ENCODE measurements at regions not wholly inside any gene's neighbourhood (a gene's known extent, or its start where the extent isn't known, plus 50 kb on each side); places are given as distances from the start of the nearest gene placed in this dataset.

GRCh38 chr2:129458436-129458835, 521.0 kb upstream of the RAB6C start:
- no peak for ATAC-seq
- H3K27ac Mint-ChIP-seq, result no peak overlapping the region
- H3K27me3 Mint-ChIP-seq, result no peaks in the 10 kb centered on the region
- H3K36me3 Mint-ChIP-seq, result no peaks in the 10 kb centered on the region
- H3K4me3 Mint-ChIP-seq, result no peak overlapping the region
- no peaks in the 10 kb centered on the region for H3K9me3 Mint-ChIP-seq
- H3K4me1 Mint-ChIP-seq, result no peaks in the 10 kb centered on the region

GRCh38 chr2:129459200-129459876, 520.1 kb upstream of the RAB6C start:
- Mint-ChIP-seq H3K4me3 (no peak overlapping the region), H3K36me3 (no peaks in the 10 kb centered on the region), H3K27ac (no peak overlapping the region), H3K4me1 (no peaks in the 10 kb centered on the region), H3K27me3 (no peaks in the 10 kb centered on the region), H3K9me3 (no peaks in the 10 kb centered on the region)
- no peak for ATAC-seq

- H3K36me3 Mint-ChIP-seq, result no peaks in the 10 kb centered on the region
- H3K9me3 Mint-ChIP-seq, result no peaks in the 10 kb centered on the region
- no peak overlapping the region for H3K4me3 Mint-ChIP-seq
- H3K27ac Mint-ChIP-seq, result no peak overlapping the region
- no peaks in the 10 kb centered on the region for H3K4me1 Mint-ChIP-seq
- ATAC-seq, result no peak
- no peaks in the 10 kb centered on the region for H3K27me3 Mint-ChIP-seq
These were observed 519.6 kb upstream of the RAB6C start for GRCh38 chr2:129459881-129460280.

- H3K9me3 Mint-ChIP-seq, result no peaks in the 10 kb centered on the region
- H3K27me3 Mint-ChIP-seq, result no peaks in the 10 kb centered on the region
- no peak overlapping the region for H3K27ac Mint-ChIP-seq
- H3K4me3 Mint-ChIP-seq, result no peak overlapping the region
- ATAC-seq, result no peak
- H3K36me3 Mint-ChIP-seq, result no peaks in the 10 kb centered on the region
- H3K4me1 Mint-ChIP-seq, result no peaks in the 10 kb centered on the region
These were observed 518.9 kb upstream of the RAB6C start for GRCh38 chr2:129460299-129461198.

- no peak overlapping the region for H3K4me3 Mint-ChIP-seq
- H3K36me3 Mint-ChIP-seq, result no peaks in the 10 kb centered on the region
- no peaks in the 10 kb centered on the region for H3K27me3 Mint-ChIP-seq
- no peak for ATAC-seq
- no peaks in the 10 kb centered on the region for H3K9me3 Mint-ChIP-seq
- no peaks in the 10 kb centered on the region for H3K4me1 Mint-ChIP-seq
- H3K27ac Mint-ChIP-seq, result no peak overlapping the region
These were observed 517.1 kb upstream of the RAB6C start for GRCh38 chr2:129462349-129462748.

DNA sequence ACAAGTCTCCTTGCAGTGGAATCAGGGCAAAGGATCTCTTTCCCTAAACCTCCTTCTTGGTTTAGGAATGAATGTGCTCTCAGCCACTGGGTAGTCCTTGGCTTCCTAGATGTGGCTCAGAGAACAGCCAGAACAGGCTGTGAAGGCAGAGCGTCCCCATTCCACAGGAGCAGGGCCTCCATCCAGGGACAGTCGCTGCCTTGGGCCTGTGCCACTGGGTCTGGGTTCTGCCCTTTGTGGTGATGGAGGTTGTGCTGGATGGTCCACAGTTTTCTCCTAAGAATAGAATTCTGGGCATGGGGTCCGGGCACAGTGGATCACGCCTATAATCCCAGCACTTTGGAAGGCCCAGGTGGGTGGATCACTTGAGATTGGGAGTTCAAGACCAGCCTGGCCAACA, 516.5 kb upstream of the RAB6C start:
- no peak overlapping the region for H3K4me3 Mint-ChIP-seq
- ATAC-seq, result no peak
- no peaks in the 10 kb centered on the region for H3K36me3 Mint-ChIP-seq
- H3K4me1 Mint-ChIP-seq, result no peaks in the 10 kb centered on the region
- H3K27ac Mint-ChIP-seq, result no peak overlapping the region
- no peaks in the 10 kb centered on the region for H3K9me3 Mint-ChIP-seq
- H3K27me3 Mint-ChIP-seq, result no peaks in the 10 kb centered on the region

DNA sequence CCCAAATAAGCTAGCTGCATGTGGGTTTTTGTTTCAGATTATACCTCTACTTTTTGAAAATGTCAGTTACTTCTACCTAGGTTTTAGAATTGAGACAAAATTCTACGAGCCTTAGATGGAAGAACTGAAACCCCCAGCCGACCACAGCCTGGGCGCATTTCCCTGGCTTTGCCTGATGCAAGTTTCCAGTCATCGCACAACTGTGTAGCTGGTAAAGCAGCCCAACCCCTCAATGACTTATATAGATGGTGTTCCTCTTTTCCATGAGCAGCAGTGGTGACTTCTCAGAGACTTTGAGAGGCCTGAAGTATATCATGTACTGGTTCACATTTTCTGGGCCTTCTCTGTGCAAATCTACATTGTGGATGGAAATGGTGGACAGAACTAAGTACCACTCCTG, 515.4 kb upstream of the RAB6C start:
- no peaks in the 10 kb centered on the region for H3K36me3 Mint-ChIP-seq
- no peaks in the 10 kb centered on the region for H3K4me1 Mint-ChIP-seq
- no peak overlapping the region for H3K4me3 Mint-ChIP-seq
- no peaks in the 10 kb centered on the region for H3K27me3 Mint-ChIP-seq
- no peaks in the 10 kb centered on the region for H3K9me3 Mint-ChIP-seq
- H3K27ac Mint-ChIP-seq, result no peak overlapping the region
- peak; percentile 67 for ATAC-seq

DNA sequence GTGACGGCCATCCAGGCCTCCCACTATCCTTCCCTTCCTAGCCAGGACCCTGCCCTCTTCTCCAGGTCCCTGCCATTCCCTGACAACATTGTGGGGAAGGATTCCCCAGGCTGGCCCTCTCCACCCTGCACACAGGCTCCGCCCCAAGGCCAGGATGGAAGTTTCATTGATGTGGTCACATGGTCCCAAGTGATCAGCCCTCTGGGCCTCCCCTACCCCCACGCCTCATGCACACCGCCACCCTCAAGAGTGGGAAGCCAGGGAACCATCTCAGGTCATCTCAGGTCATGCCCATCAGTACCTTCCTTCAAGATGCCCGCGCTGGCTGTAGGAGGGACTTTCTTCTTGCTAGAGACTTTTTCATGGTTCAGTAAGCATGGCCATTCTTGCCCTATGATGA, 514.8 kb upstream of the RAB6C start:
- Mint-ChIP-seq H3K27ac (no peak overlapping the region), H3K36me3 (no peaks in the 10 kb centered on the region), H3K9me3 (no peaks in the 10 kb centered on the region), H3K27me3 (no peaks in the 10 kb centered on the region), H3K4me1 (no peaks in the 10 kb centered on the region), H3K4me3 (no peak overlapping the region)
- no peak for ATAC-seq

GRCh38 chr2:129465045-129465444, 514.4 kb upstream of the RAB6C start:
- Mint-ChIP-seq H3K4me3 (no peak overlapping the region), H3K36me3 (no peaks in the 10 kb centered on the region), H3K27me3 (no peaks in the 10 kb centered on the region), H3K4me1 (no peaks in the 10 kb centered on the region), H3K27ac (no peak overlapping the region), H3K9me3 (no peaks in the 10 kb centered on the region)
- ATAC-seq, result no peak

GRCh38 chr2:129466389-129466788, 513.1 kb upstream of the RAB6C start:
- Mint-ChIP-seq H3K27ac (no peak overlapping the region), H3K27me3 (no peaks in the 10 kb centered on the region), H3K36me3 (no peaks in the 10 kb centered on the region), H3K9me3 (no peaks in the 10 kb centered on the region), H3K4me1 (no peaks in the 10 kb centered on the region), H3K4me3 (no peak overlapping the region)
- ATAC-seq, result no peak

DNA sequence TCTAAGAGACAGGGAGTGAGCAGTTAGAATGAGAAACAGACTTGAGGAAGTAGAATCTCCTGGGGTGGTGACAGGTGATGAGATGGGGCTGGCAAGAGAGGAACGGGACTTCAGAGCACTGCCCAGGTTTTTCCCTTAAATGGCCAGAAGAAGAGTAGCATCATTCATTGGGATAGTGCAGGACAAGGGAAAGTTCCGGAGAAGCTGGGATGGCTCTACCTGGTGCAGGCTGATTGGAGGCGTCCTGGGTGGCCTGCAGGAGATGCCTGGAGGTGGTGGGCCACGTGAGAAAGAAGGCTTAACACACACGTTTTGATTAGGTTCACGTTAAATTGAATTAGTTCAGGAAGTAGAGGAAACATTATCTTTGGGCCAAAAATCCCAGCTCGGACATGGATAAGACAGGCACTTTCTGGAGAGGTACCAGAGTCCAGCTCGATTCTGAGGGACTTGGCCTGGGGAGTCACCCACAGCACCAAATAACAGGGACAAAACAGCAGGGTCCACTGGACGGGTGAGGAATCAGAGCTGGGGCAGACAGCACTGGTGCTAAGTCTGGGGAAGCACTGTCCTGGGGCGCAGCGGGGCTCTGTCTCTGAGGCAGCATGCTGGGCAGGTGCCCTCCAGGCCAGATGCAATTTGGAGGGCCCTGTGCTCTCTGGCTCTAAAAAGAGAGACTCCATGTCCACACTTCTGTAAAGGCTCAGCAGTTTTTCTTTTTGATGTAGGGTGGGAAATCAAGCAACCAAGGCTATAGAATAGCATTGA, 512.3 kb upstream of the RAB6C start:
- ATAC-seq, result no peak
- no peaks in the 10 kb centered on the region for H3K4me1 Mint-ChIP-seq
- H3K9me3 Mint-ChIP-seq, result no peaks in the 10 kb centered on the region
- H3K36me3 Mint-ChIP-seq, result no peaks in the 10 kb centered on the region
- H3K27me3 Mint-ChIP-seq, result no peaks in the 10 kb centered on the region
- H3K4me3 Mint-ChIP-seq, result no peak overlapping the region
- H3K27ac Mint-ChIP-seq, result no peak overlapping the region

DNA sequence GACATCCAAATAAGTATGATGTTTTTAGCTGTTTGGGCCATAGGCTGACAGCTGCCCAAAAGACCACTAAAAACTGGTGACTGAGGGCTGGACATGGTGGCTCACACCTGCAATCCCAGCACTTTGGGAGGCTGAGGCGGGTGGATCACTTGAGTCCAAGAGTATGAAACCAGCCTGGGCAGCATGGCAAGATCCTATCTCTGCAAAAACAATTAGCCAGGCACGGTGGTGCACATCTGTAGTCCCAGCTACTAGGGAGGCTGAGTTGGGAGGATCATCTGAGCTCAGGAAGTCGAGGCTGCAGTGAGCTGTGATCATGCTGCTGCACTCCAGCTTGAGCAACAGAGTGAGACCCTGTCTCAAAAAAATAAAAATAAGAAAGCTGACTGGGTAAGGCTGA, 511.5 kb upstream of the RAB6C start:
- ATAC-seq, result no peak
- no peaks in the 10 kb centered on the region for H3K9me3 Mint-ChIP-seq
- no peak overlapping the region for H3K4me3 Mint-ChIP-seq
- H3K4me1 Mint-ChIP-seq, result no peaks in the 10 kb centered on the region
- no peaks in the 10 kb centered on the region for H3K36me3 Mint-ChIP-seq
- no peaks in the 10 kb centered on the region for H3K27me3 Mint-ChIP-seq
- no peak overlapping the region for H3K27ac Mint-ChIP-seq

DNA sequence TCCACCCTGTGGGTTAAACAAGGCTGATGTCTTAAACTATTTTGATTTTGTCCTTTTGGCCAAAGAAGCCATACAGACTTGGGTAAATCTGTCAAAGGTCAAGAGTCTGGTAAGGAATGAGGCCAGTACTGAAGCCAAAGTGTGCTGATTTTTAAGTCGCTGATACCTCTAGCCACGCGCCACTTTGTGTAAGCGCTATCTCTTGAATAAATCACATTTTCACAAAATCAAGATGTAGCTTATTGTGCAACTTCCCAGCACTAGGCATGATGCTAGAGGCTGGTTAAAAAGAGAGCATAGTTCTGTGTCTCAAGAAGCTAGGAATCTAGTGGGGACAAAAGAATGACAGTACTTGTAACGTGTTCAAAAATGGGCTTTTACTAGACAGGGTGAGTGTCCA, 510.6 kb upstream of the RAB6C start:
- H3K27me3 Mint-ChIP-seq, result peaks cover 2% of the 10 kb centered on the region
- no peaks in the 10 kb centered on the region for H3K4me1 Mint-ChIP-seq
- no peaks in the 10 kb centered on the region for H3K9me3 Mint-ChIP-seq
- no peak for ATAC-seq
- H3K4me3 Mint-ChIP-seq, result no peak overlapping the region
- H3K27ac Mint-ChIP-seq, result no peak overlapping the region
- no peaks in the 10 kb centered on the region for H3K36me3 Mint-ChIP-seq

DNA sequence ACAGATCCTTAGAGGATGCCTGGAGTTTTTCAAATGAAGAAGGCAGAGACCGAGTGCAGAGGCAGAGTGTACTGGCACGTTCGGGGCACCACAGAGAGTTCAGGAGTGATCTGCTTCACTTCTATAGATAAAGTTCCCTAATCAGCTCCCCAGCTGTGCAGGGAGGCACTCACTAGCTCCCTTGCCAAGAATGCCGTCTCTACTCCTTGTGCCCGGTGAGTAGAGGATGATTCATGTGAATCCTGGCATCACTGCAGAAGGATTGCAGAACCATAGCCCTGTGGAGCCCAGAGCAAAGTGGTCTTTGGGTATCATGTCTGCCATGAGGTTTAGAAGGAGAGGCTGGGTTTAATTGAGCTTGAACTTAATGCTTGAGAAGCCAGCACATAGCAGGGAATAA, 510.1 kb upstream of the RAB6C start:
- H3K36me3 Mint-ChIP-seq, result no peaks in the 10 kb centered on the region
- no peak overlapping the region for H3K4me3 Mint-ChIP-seq
- no peaks in the 10 kb centered on the region for H3K4me1 Mint-ChIP-seq
- H3K27me3 Mint-ChIP-seq, result peaks cover 7% of the 10 kb centered on the region
- no peaks in the 10 kb centered on the region for H3K9me3 Mint-ChIP-seq
- H3K27ac Mint-ChIP-seq, result no peak overlapping the region
- no peak for ATAC-seq

GRCh38 chr2:129469871-129470270, 509.6 kb upstream of the RAB6C start:
- H3K36me3 Mint-ChIP-seq, result no peaks in the 10 kb centered on the region

More at GRCh38 chr2:129469871-129470270, 509.6 kb upstream of the RAB6C start:
- no peak for ATAC-seq
- peaks cover 12% of the 10 kb centered on the region for H3K27me3 Mint-ChIP-seq
- H3K9me3 Mint-ChIP-seq, result no peaks in the 10 kb centered on the region
- no peaks in the 10 kb centered on the region for H3K4me1 Mint-ChIP-seq
- H3K4me3 Mint-ChIP-seq, result no peak overlapping the region
- no peak overlapping the region for H3K27ac Mint-ChIP-seq

Data from stimulated activated memory B cell treated with anti-CD40 and anti-IgM and Interleukin-4, amounts not matched to agents 10 μg/mL and 1 μg/mL and 100 μg/mL, for 72 hours (primary cell).